A673 (cell line): ENCODE measurements at regions not wholly inside any gene's neighbourhood (a gene's known extent, or its start where the extent isn't known, plus 50 kb on each side); places are given as distances from the start of the nearest gene placed in this dataset.

ENCODE experiments used
- BruUV-seq: library from RNA; stranded (reverse); fragments of 400-500 nt; replicated peaks from 2 replicates; lab custom pipeline; 2021; lab: Mats Ljungman, UMichigan
- CTCF ChIA-PET: fragments of 300-600 bp; sonication (Branson Sonifier 250); formaldehyde crosslinking; loops from one replicate; lab custom pipeline; 2022; ENCODE audit warnings: antibody characterized with exemption; lab: Charles Lee
- POLR2A ChIA-PET: fragments of 300-600 bp; sonication (Branson Sonifier 250); formaldehyde crosslinking; loops from one replicate; lab custom pipeline; 2022; ENCODE audit warnings: antibody characterized with exemption; ENCODE audit not compliant: low non-redundant PET; lab: Charles Lee
- DNase-seq: peaks from one replicate; pipeline ENCODE4 v3.0.0-alpha.2; 2015; ENCODE audit warnings: low spot score
- H3K27ac ChIP-seq: fragments of 200-600 bp; sonication (generic); 2 replicates; pipeline ENCODE4 v1.5.1; 2016; ENCODE audit warnings: mixed run types, low read depth, mild to moderate bottlenecking, mixed read lengths, antibody characterized with exemption, low read length; ENCODE audit not compliant: poor library complexity, severe bottlenecking
- H3K27me3 ChIP-seq: fragments of 200-600 bp; sonication (generic); replicated peaks from 2 replicates; pipeline ENCODE4 v1.6.1; 2017; ENCODE audit warnings: mixed run types, low read depth, mild to moderate bottlenecking, mixed read lengths, antibody characterized with exemption, low read length; ENCODE audit not compliant: insufficient read depth, poor library complexity
- H3K36me3 ChIP-seq: fragments of 200-600 bp; sonication (generic); 2 replicates; pipeline ENCODE4 v1.6.1; 2016; ENCODE audit warnings: mixed run types, mild to moderate bottlenecking, mixed read lengths, antibody characterized with exemption, low read length; ENCODE audit not compliant: insufficient read depth, poor library complexity, severe bottlenecking
- H3K4me1 ChIP-seq: fragments of 200-600 bp; sonication (generic); 2 replicates; pipeline ENCODE4 v1.6.1; 2017; ENCODE audit warnings: mixed run types, mild to moderate bottlenecking, mixed read lengths, antibody characterized with exemption, low read length; ENCODE audit not compliant: insufficient read depth, poor library complexity, severe bottlenecking
- H3K4me3 ChIP-seq: fragments of 200-600 bp; sonication (generic); 2 replicates; pipeline ENCODE4 v1.5.1; 2016; ENCODE audit warnings: low read depth, mixed run types, mild to moderate bottlenecking, mixed read lengths, low read length; ENCODE audit not compliant: poor library complexity, severe bottlenecking
- H3K9me3 ChIP-seq: fragments of 200-600 bp; sonication (generic); 2 replicates; pipeline ENCODE4 v1.6.1; 2016; ENCODE audit warnings: mixed run types, low read depth, mild to moderate bottlenecking, mixed read lengths, antibody characterized with exemption, low read length; ENCODE audit not compliant: poor library complexity, severe bottlenecking
- CTCF ChIP-seq: fragments of 300-800, 200-600 bp; sonication (generic); conservative IDR thresholded peaks from 2 replicates; pipeline ENCODE4 v1.5.1; 2017; ENCODE audit warnings: low read depth, mild to moderate bottlenecking, antibody characterized with exemption, low read length, moderate library complexity, mixed read lengths
- EZH2 ChIP-seq: fragments of 200-600 bp; sonication (generic); IDR thresholded peaks from 2 replicates; pipeline ENCODE4 v1.6.1; 2017; ENCODE audit warnings: borderline replicate concordance, low read depth, mild to moderate bottlenecking, mixed read lengths, antibody characterized with exemption, low read length; ENCODE audit not compliant: poor library complexity, severe bottlenecking
- intact Hi-C: fragments of 100-400 bp; cut with micrococcal nuclease; formaldehyde crosslinking; loops from one replicate; pipeline ENCODE4 v1.10.0; 2022; ENCODE audit not compliant: unreplicated experiment

- Histone ChIP-seq H3K27ac (no peak overlapping the region), H3K36me3 (no peaks in the 10 kb centered on the region), H3K27me3 (no peaks in the 10 kb centered on the region), H3K9me3 (peaks cover 14% of the 10 kb centered on the region), H3K4me1 (peaks cover 25% of the 10 kb centered on the region), H3K4me3 (no peak overlapping the region)
- BruUV-seq = no TSS peak
- POLR2A ChIA-PET = no interaction called here
- TF ChIP-seq EZH2 (no peak), CTCF (no peak)
- CTCF ChIA-PET = no interaction called here
- DNase-seq = no peak
- intact Hi-C loops = loop anchor here (1.0 to 10.0 kb wide), 4 partner anchors 162 to 750 kb away; no protein-coding TSS in a partner anchor
Measured at GRCh38 chr14:83462759-83463158, 1929.1 kb upstream of the SEL1L start.

- Histone ChIP-seq H3K4me1 (peaks cover 33% of the 10 kb centered on the region), H3K36me3 (no peaks in the 10 kb centered on the region), H3K4me3 (no peak overlapping the region), H3K9me3 (peaks cover 14% of the 10 kb centered on the region), H3K27me3 (no peaks in the 10 kb centered on the region), H3K27ac (no peak overlapping the region)
- intact Hi-C loops = loop anchor here (1.0 to 10.0 kb wide), 4 partner anchors 163 to 751 kb away; no protein-coding TSS in a partner anchor
- POLR2A ChIA-PET = no interaction called here
- CTCF ChIA-PET = interaction anchor here (0.7 kb wide), 1 partner anchor 163 kb away, joined by 3 read pairs; no protein-coding TSS in a partner anchor
- no TSS peak for BruUV-seq
- TF ChIP-seq EZH2 (no peak), CTCF (peak; percentile 89)
- DNase-seq = peak; percentile 87
Measured at GRCh38 chr14:83463500-83464098, 1929.9 kb upstream of the SEL1L start.

- Histone ChIP-seq H3K27ac (peak overlapping the region; percentile 43), H3K36me3 (no peaks in the 10 kb centered on the region), H3K9me3 (no peaks in the 10 kb centered on the region), H3K27me3 (no peaks in the 10 kb centered on the region), H3K4me3 (no peak overlapping the region), H3K4me1 (peaks cover 48% of the 10 kb centered on the region)
- TF ChIP-seq EZH2 (no peak), CTCF (no peak)
- intact Hi-C loops = loop anchor here (10.0 kb wide), 2 partner anchors 393 to 463 kb away; no protein-coding TSS in a partner anchor
- DNase-seq = peak; percentile 78
- ChIA-PET POLR2A (no interaction called here), CTCF (no interaction called here)
- no TSS peak for BruUV-seq
Measured at GRCh38 chr14:83467811-83468210, 1934.2 kb upstream of the SEL1L start.
